Ovary (tissue), 7 donors: ENCODE measurements at regions not wholly inside any gene's neighbourhood (a gene's known extent, or its start where the extent isn't known, plus 50 kb on each side); places are given as distances from the start of the nearest gene placed in this dataset.

ENCODE experiments used
- DNase-seq, 5 donors: peaks; one replicate each; pipeline ENCODE4 v3.0.0-alpha.2; 2019 to 2020
- H3K27ac ChIP-seq, 2 donors: fragments of 200-600 bp; one replicate each; pipeline versions ENCODE4 v1.5.1 to v1.8.0; 2019 to 2022
- H3K27me3 ChIP-seq: fragments of 200-600 bp; one replicate; pipeline ENCODE4 v1.8.0; 2022
- H3K36me3 ChIP-seq: fragments of 200-600 bp; sonication (generic); one replicate; pipeline ENCODE4 v1.5.1; 2019
- H3K4me1 ChIP-seq: one replicate; pipeline ENCODE4 v1.8.1; 2013; ENCODE audit warnings: mild to moderate bottlenecking, moderate library complexity; ENCODE audit not compliant: insufficient read depth
- H3K4me3 ChIP-seq: fragments of 200-600 bp; sonication (generic); one replicate; pipeline ENCODE4 v1.5.1; 2017
- H3K9me3 ChIP-seq, 2 donors: fragments of 200-600 bp in 1 of 2; sonication (generic) in 1 of 2; one replicate each; pipeline versions ENCODE4 v1.5.1 to v1.8.1; 2013 to 2019; ENCODE audit warnings: mild to moderate bottlenecking in 1 of 2, moderate library complexity in 1 of 2
- CTCF ChIP-seq, 3 donors: fragments of 450-650 bp in 2 of 3; fragments of 200-600 bp in 1 of 3; IDR thresholded peaks; one replicate each; pipeline versions ENCODE4 v1.5.1 to v1.8.0; 2016 to 2022; ENCODE audit warnings: antibody characterized with exemption in 3 of 3, mild to moderate bottlenecking in 1 of 3
- EP300 ChIP-seq: sonication (generic); formaldehyde crosslinking; IDR thresholded peaks from one replicate; pipeline ENCODE4 v1.6.1; 2017; ENCODE audit warnings: antibody characterized with exemption
- POLR2A ChIP-seq: fragments of 450-650 bp; IDR thresholded peaks from one replicate; pipeline ENCODE4 v1.6.1; 2017; ENCODE audit warnings: antibody characterized with exemption, mild to moderate bottlenecking, moderate library complexity
- WGBS, 3 donors: extraction: QIAGEN DNeasy Blood & Tissue Kit in 1 of 3; methylation state at CpG; one replicate each; pipeline versions ENCODE4 v1.1.5 to v1.1.7; 2013 to 2017; 5-methylcytosine and 5-hydroxymethylcytosine counted together
- intact Hi-C, 4 donors: fragments of 100-400 bp; cut with DNase I; formaldehyde crosslinking; loops; one replicate each; pipeline versions ENCODE4 v1.11.0 to v1.15.1; 2022 to 2023
- donor health status: DM: no; HTN: no; CAD: no; lungs with moderate emphysema.
- donor health status: DM: no; HTN: no; CAD: no.
- donor health status: Bipolar disorder and iron deficiency.
- donor health status: DM: no; HTN: no; CAD: no.
- donor health status: DM: yes; HTN: yes; CAD: no.

GRCh38 chr2:9110346-9110884 is 96.2 kb upstream of the ASAP2 start:
- intact Hi-C loops = loop anchor here in 1 of 4 donors (10.0 kb wide), 1 partner anchor 206 kb away; no protein-coding TSS in a partner anchor
- Histone ChIP-seq H3K27ac (no peak overlapping the region), H3K4me3 (no peak overlapping the region), H3K27me3 (no peaks in the 10 kb centered on the region), H3K36me3 (no peaks in the 10 kb centered on the region), H3K9me3 (no peaks in the 10 kb centered on the region), H3K4me1 (peaks cover 5% of the 10 kb centered on the region)
- 88 to 94% (median 93%) methylated on average over 6 of the region's 6 CpGs for WGBS, 3 donors
- TF ChIP-seq POLR2A (no peak), EP300 (no peak), CTCF (IDR thresholded peaks at IDR 0.05) (no peak)
- DNase-seq = no peak

- no peak for DNase-seq
- H3K4me1 ChIP-seq = peaks cover 5% of the 10 kb centered on the region
- no peak overlapping the region for H3K27ac ChIP-seq
- intact Hi-C loops = loop anchor here in 1 of 4 donors (10.0 kb wide), 1 partner anchor 205 kb away; no protein-coding TSS in a partner anchor
- H3K4me3 ChIP-seq = no peak overlapping the region
- H3K9me3 ChIP-seq = no peaks in the 10 kb centered on the region
- TF ChIP-seq CTCF (IDR thresholded peaks at IDR 0.05) (no peak), EP300 (no peak), POLR2A (no peak)
- no peaks in the 10 kb centered on the region for H3K36me3 ChIP-seq
- no peaks in the 10 kb centered on the region for H3K27me3 ChIP-seq
- 95 to 97% (median 95%) methylated on average over 11 of the region's 11 CpGs for WGBS, 3 donors
Measured at GRCh38 chr2:9109871-9110270, 96.7 kb upstream of the ASAP2 start.

GRCh38 chr2:9108210-9108967 is 98.2 kb upstream of the ASAP2 start:
- H3K4me3 ChIP-seq = no peak overlapping the region
- no peak for DNase-seq
- no peaks in the 10 kb centered on the region for H3K27me3 ChIP-seq
- WGBS, 3 donors = 74 to 80% (median 76%) methylated on average over 11 of the region's 11 CpGs
- TF ChIP-seq POLR2A = no peak
- no peak overlapping the region for H3K27ac ChIP-seq
- H3K36me3 ChIP-seq = no peaks in the 10 kb centered on the region
- intact Hi-C loops = no loop called here
- H3K9me3 ChIP-seq = no peaks in the 10 kb centered on the region
- H3K4me1 ChIP-seq = peaks cover 5% of the 10 kb centered on the region

- WGBS, 3 donors = 81 to 82% (median 81%) methylated on average over 16 of the region's 16 CpGs
- Histone ChIP-seq H3K36me3 (no peaks in the 10 kb centered on the region), H3K4me3 (no peak overlapping the region), H3K27me3 (no peaks in the 10 kb centered on the region), H3K9me3 (no peaks in the 10 kb centered on the region), H3K27ac (no peak overlapping the region), H3K4me1 (peaks cover 7% of the 10 kb centered on the region)
- intact Hi-C loops = no loop called here
- no peak for TF ChIP-seq CTCF (IDR thresholded peaks at IDR 0.05)
- no peak for TF ChIP-seq POLR2A
- no peak for TF ChIP-seq EP300
- no peak for DNase-seq
Measured at GRCh38 chr2:9107168-9108025, 99.2 kb upstream of the ASAP2 start.
